Lower leg skin (tissue), 3 donors: ENCODE measurements at regions not wholly inside any gene's neighbourhood (a gene's known extent, or its start where the extent isn't known, plus 50 kb on each side); places are given as distances from the start of the nearest gene placed in this dataset.

Source experiments
- CTCF ChIP-seq, 3 donors: fragments of 450-650 bp; IDR thresholded peaks; one replicate each; pipeline ENCODE4 v1.5.1; 2016; ENCODE audit warnings: antibody characterized with exemption in 3 of 3, mild to moderate bottlenecking in 3 of 3, moderate library complexity in 2 of 3
- POLR2A ChIP-seq, 2 donors: fragments of 450-650 bp; IDR thresholded peaks; one replicate each; pipeline ENCODE4 v1.6.1; 2016 to 2017; ENCODE audit warnings: antibody characterized with exemption in 2 of 2, mild to moderate bottlenecking in 1 of 2, moderate library complexity in 1 of 2

- TF ChIP-seq CTCF (IDR thresholded peaks at IDR 0.05) (no peak), POLR2A (IDR thresholded peaks at IDR 0.05) (no peak)
These were observed 130.8 kb downstream of the IRS2 start for GRCh38 chr13:109655611-109656010.
